Gastroesophageal sphincter (tissue), 3 donors: ENCODE measurements at regions not wholly inside any gene's neighbourhood (a gene's known extent, or its start where the extent isn't known, plus 50 kb on each side); places are given as distances from the start of the nearest gene placed in this dataset.

ENCODE experiments used
- CTCF ChIP-seq, 4 experiments: fragments of 200-600 bp in 2 of 4; fragments of 450-650 bp in 2 of 4; sonication (generic) in 1 of 4; IDR thresholded peaks; one replicate each; pipeline ENCODE4 v1.5.1; 2017 to 2019; ENCODE audit warnings: antibody characterized with exemption in 4 of 4, mild to moderate bottlenecking in 2 of 4, moderate library complexity in 2 of 4
- POLR2A ChIP-seq, 2 donors: fragments of 450-650 bp; IDR thresholded peaks; one replicate each; pipeline ENCODE4 v1.6.1; 2017; ENCODE audit warnings: antibody characterized with exemption in 2 of 2, mild to moderate bottlenecking in 2 of 2, moderate library complexity in 1 of 2
- POLR2AphosphoS5 ChIP-seq: sonication (generic); formaldehyde crosslinking; IDR thresholded peaks from one replicate; pipeline ENCODE4 v1.6.1; 2017; ENCODE audit warnings: antibody characterized with exemption

GRCh38 chr13:106916329-106916976 lies 348.5 kb upstream of the ARGLU1 start:
- TF ChIP-seq CTCF (IDR thresholded peaks at IDR 0.05) = no peak
- no peak for TF ChIP-seq POLR2A (IDR thresholded peaks at IDR 0.05)
- TF ChIP-seq POLR2AphosphoS5 = no peak
